SK-N-SH (cell line): ENCODE measurements at regions not wholly inside any gene's neighbourhood (a gene's known extent, or its start where the extent isn't known, plus 50 kb on each side); places are given as distances from the start of the nearest gene placed in this dataset.
"Not testable (repeated sequence)": the region's sequence is repeated elsewhere in the genome, so short reads cannot be mapped to it uniquely, and the experiment has no call there.

Experiments
- CTCF ChIA-PET: fragments of 300-600, 350-600 bp; formaldehyde crosslinking; extraction: SDS; loops from one replicate; lab custom pipeline; 2021; lab: Yijun Ruan, JAX
- POLR2A ChIA-PET: fragments of 350-600 bp; sonication (Branson Sonifier 250); formaldehyde crosslinking; extraction: SDS; loops from one replicate; lab custom pipeline; 2020; ENCODE audit warnings: antibody characterized with exemption, inconsistent platforms; lab: Yijun Ruan, JAX
- DNase-seq: peaks from one replicate; pipeline ENCODE4 v3.0.0; 2012
- H2AFZ ChIP-seq: fragments of 200-600 bp; sonication (generic); 2 replicates; pipeline ENCODE4 v1.8.1; 2016; ENCODE audit warnings: antibody characterized with exemption, mild to moderate bottlenecking, low read depth
- H3F3A ChIP-seq: fragments of 200-600 bp; sonication (generic); replicated peaks from 2 replicates; pipeline ENCODE3; 2016; ENCODE audit warnings: antibody characterized with exemption, mild to moderate bottlenecking; ENCODE audit not compliant: insufficient read depth
- H3K27ac ChIP-seq, 2 experiments: fragments of 200-500 bp in 1 of 2; fragments of 200-600 bp in 1 of 2; sonication (Bioruptor generic) in 1 of 2; sonication (generic), shearing (Covaris generic) in 1 of 2; 2 replicates each; pipeline versions ENCODE4 v1.5.1 to v1.6.1; 2014 to 2016; ENCODE audit warnings: low read depth in 2 of 2, inconsistent platforms in 1 of 2, low read length in 1 of 2, mild to moderate bottlenecking in 1 of 2, mixed read lengths in 1 of 2
- H3K27me3 ChIP-seq: fragments of 200-600 bp; sonication (generic), shearing (Covaris generic); 2 replicates; pipeline ENCODE4 v1.6.1; 2016; ENCODE audit warnings: mixed run types; ENCODE audit not compliant: insufficient read depth
- H3K36me3 ChIP-seq, 2 experiments: fragments of 200-500 bp in 1 of 2; fragments of 200-600 bp in 1 of 2; sonication (Bioruptor generic) in 1 of 2; sonication (generic) in 1 of 2; replicated peaks in 1 of 2; 2 replicates each; pipeline versions ENCODE3 to v1.5.1; 2014 to 2016; ENCODE audit warnings: low read length in 1 of 2, mild to moderate bottlenecking in 1 of 2; ENCODE audit not compliant: insufficient read depth in 2 of 2, control insufficient read depth in 1 of 2
- H3K4me1 ChIP-seq, 2 experiments: fragments of 200-500 bp in 1 of 2; fragments of 200-600 bp in 1 of 2; sonication (Bioruptor generic) in 1 of 2; sonication (generic), shearing (Covaris generic) in 1 of 2; 2 replicates each; pipeline versions ENCODE4 v1.5.1 to v1.6.1; 2014 to 2016; ENCODE audit warnings: low read depth in 1 of 2, low read length in 1 of 2, mixed run types in 1 of 2; ENCODE audit not compliant: insufficient read depth in 2 of 2, control insufficient read depth in 1 of 2
- H3K4me2 ChIP-seq: fragments of 200-600 bp; sonication (generic), shearing (Covaris generic); 2 replicates; pipeline ENCODE4 v1.6.1; 2017; ENCODE audit warnings: mixed run types
- H3K4me3 ChIP-seq, 2 experiments: fragments of 200-500 bp in 1 of 2; fragments of 200-600 bp in 1 of 2; sonication (Bioruptor generic) in 1 of 2; sonication (generic), shearing (Covaris generic) in 1 of 2; 2 replicates each; pipeline versions ENCODE4 v1.5.1 to v1.8.1; 2014 to 2016; ENCODE audit warnings: low read depth in 2 of 2, inconsistent platforms in 1 of 2, low read length in 1 of 2, mild to moderate bottlenecking in 1 of 2, mixed read lengths in 1 of 2, moderate library complexity in 1 of 2
- H3K79me2 ChIP-seq: fragments of 200-600 bp; sonication (generic); 2 replicates; pipeline ENCODE4 v1.8.1; 2017; ENCODE audit warnings: mild to moderate bottlenecking; ENCODE audit not compliant: insufficient read depth
- H3K9ac ChIP-seq: fragments of 200-600 bp; sonication (generic); 2 replicates; pipeline ENCODE4 v1.6.1; 2017; ENCODE audit warnings: mixed run types
- H3K9me2 ChIP-seq: fragments of 200-600 bp; sonication (generic); 2 replicates; pipeline ENCODE4 v1.6.1; 2017; ENCODE audit warnings: mixed run types
- H3K9me3 ChIP-seq: fragments of 200-600 bp; sonication (generic); 2 replicates; pipeline ENCODE4 v1.6.1; 2017; ENCODE audit warnings: mixed run types, mild to moderate bottlenecking, moderate library complexity
- H4K20me1 ChIP-seq: fragments of 200-600 bp; sonication (generic); 2 replicates; pipeline ENCODE4 v1.6.1; 2017; ENCODE audit warnings: mild to moderate bottlenecking, mixed run types; ENCODE audit not compliant: insufficient read depth
- ELF1 ChIP-seq: IDR thresholded peaks from 2 replicates; pipeline ENCODE4 v1.4.0; 2012
- EP300 ChIP-seq, 2 experiments: IDR thresholded peaks; 2 replicates each; pipeline versions ENCODE4 v1.4.0 to v1.6.1; 2012; ENCODE audit warnings: borderline replicate concordance in 1 of 2, low read depth in 1 of 2, low read length in 1 of 2
- FOSL2 ChIP-seq: IDR thresholded peaks from 2 replicates; pipeline ENCODE4 v1.4.0; 2012; ENCODE audit warnings: low read depth, mild to moderate bottlenecking, moderate library complexity, borderline replicate concordance
- FOXJ3 ChIP-seq: sonication (generic); formaldehyde crosslinking; IDR thresholded peaks from 2 replicates; pipeline ENCODE4 v1.5.1; 2020; ENCODE audit warnings: mild to moderate bottlenecking, missing genetic modification reagents
- FOXM1 ChIP-seq: IDR thresholded peaks from 2 replicates; pipeline ENCODE4 v1.4.0; 2012; ENCODE audit warnings: low read depth, mild to moderate bottlenecking
- GATA2 ChIP-seq: sonication (generic); formaldehyde crosslinking; IDR thresholded peaks from 2 replicates; pipeline ENCODE4 v1.5.0; 2020; ENCODE audit warnings: mild to moderate bottlenecking, missing genetic modification reagents
- NFIC ChIP-seq: IDR thresholded peaks from 2 replicates; pipeline ENCODE4 v1.4.0; 2012; ENCODE audit warnings: borderline replicate concordance
- POLR2AphosphoS5 ChIP-seq: IDR thresholded peaks from 2 replicates; pipeline ENCODE4 v1.6.1; 2012; ENCODE audit warnings: low read depth, low read length
- RCOR1 ChIP-seq: fragments of 150-350 bp; IDR thresholded peaks from 2 replicates; pipeline ENCODE4 v1.6.1; 2017; ENCODE audit warnings: antibody characterized with exemption, low read length
- SMC3 ChIP-seq: IDR thresholded peaks from 2 replicates; pipeline ENCODE4 v1.6.1; 2012; ENCODE audit warnings: low read depth, low read length, improper control_type of control experiment
- WGBS: methylation state at CpG from one replicate; pipeline ENCODE4 v1.1.6; 2017; ENCODE audit warnings: low lambda C conversion rate; 5-methylcytosine and 5-hydroxymethylcytosine counted together
- TF ChIP-seq, protein P1 (sequence below): fragments of 150-350 bp; IDR thresholded peaks from 2 replicates; pipeline ENCODE4 v1.6.1; 2017; ENCODE audit warnings: antibody characterized with exemption, low read length, low read depth, borderline replicate concordance
- TF ChIP-seq, protein P2 (sequence below): IDR thresholded peaks from 2 replicates; pipeline ENCODE4 v1.4.0; 2012; ENCODE audit warnings: low read depth, borderline replicate concordance
- TF ChIP-seq, protein P3 (sequence below): IDR thresholded peaks from 2 replicates; pipeline ENCODE4 v1.4.0; 2012; ENCODE audit warnings: low read depth, borderline replicate concordance
- TF ChIP-seq, protein P4 (sequence below): IDR thresholded peaks from 2 replicates; pipeline ENCODE4 v1.6.1; 2012; ENCODE audit warnings: mild to moderate bottlenecking, low read depth, low read length, moderate library complexity

DNA sequence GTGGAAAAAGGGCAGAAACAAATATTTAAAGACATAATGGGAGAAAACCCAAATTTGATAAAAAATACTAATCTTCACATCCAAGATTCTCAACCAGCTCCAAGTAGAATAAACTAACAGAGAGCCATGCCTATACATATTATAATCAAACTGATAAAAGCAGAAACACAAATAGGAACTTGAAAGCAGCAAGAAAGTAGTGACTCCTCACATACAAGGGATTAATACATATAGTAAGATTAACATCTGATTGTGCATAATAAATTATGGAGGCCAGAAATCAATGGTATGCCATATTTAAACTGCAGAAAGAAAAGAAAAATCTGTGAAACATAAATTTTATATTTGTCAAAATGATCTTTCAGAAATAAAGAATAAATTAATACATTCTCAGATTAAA is 454.3 kb upstream of the PCDH10 start:
- H3K4me2 ChIP-seq, result no peak overlapping the region
- H3K27ac ChIP-seq, result no peak overlapping the region
- H3K9me2 ChIP-seq, result no peaks in the 10 kb centered on the region; the same call in 1 of the 2 replicates
- no peak overlapping the region for H3K9ac ChIP-seq
- ChIA-PET POLR2A (no interaction called here), CTCF (no interaction called here)
- H2AFZ ChIP-seq, result no peak overlapping the region
- no peak for TF ChIP-seq POLR2AphosphoS5
- TF ChIP-seq, protein P1, sequence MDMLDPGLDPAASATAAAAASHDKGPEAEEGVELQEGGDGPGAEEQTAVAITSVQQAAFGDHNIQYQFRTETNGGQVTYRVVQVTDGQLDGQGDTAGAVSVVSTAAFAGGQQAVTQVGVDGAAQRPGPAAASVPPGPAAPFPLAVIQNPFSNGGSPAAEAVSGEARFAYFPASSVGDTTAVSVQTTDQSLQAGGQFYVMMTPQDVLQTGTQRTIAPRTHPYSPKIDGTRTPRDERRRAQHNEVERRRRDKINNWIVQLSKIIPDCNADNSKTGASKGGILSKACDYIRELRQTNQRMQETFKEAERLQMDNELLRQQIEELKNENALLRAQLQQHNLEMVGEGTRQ, result no peak
- TF ChIP-seq, protein P2, sequence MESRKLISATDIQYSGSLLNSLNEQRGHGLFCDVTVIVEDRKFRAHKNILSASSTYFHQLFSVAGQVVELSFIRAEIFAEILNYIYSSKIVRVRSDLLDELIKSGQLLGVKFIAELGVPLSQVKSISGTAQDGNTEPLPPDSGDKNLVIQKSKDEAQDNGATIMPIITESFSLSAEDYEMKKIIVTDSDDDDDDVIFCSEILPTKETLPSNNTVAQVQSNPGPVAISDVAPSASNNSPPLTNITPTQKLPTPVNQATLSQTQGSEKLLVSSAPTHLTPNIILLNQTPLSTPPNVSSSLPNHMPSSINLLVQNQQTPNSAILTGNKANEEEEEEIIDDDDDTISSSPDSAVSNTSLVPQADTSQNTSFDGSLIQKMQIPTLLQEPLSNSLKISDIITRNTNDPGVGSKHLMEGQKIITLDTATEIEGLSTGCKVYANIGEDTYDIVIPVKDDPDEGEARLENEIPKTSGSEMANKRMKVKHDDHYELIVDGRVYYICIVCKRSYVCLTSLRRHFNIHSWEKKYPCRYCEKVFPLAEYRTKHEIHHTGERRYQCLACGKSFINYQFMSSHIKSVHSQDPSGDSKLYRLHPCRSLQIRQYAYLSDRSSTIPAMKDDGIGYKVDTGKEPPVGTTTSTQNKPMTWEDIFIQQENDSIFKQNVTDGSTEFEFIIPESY, result no peak
- no peak for TF ChIP-seq FOSL2
- TF ChIP-seq, protein P3, sequence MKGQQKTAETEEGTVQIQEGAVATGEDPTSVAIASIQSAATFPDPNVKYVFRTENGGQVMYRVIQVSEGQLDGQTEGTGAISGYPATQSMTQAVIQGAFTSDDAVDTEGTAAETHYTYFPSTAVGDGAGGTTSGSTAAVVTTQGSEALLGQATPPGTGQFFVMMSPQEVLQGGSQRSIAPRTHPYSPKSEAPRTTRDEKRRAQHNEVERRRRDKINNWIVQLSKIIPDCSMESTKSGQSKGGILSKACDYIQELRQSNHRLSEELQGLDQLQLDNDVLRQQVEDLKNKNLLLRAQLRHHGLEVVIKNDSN, result no peak
- TF ChIP-seq ELF1, result no peak
- no peak for TF ChIP-seq FOXM1
- TF ChIP-seq EP300 (IDR thresholded peaks at IDR 0.05; ENCODE audit: borderline replicate concordance in 1 of 2, low read depth in 1 of 2, low read length in 1 of 2), result no peak
- no peak for TF ChIP-seq RCOR1
- no peak for TF ChIP-seq SMC3
- no peak for TF ChIP-seq NFIC
- TF ChIP-seq GATA2, result no peak
- TF ChIP-seq FOXJ3 (CRISPR knock-in tag), result no peak
- TF ChIP-seq, protein P4, sequence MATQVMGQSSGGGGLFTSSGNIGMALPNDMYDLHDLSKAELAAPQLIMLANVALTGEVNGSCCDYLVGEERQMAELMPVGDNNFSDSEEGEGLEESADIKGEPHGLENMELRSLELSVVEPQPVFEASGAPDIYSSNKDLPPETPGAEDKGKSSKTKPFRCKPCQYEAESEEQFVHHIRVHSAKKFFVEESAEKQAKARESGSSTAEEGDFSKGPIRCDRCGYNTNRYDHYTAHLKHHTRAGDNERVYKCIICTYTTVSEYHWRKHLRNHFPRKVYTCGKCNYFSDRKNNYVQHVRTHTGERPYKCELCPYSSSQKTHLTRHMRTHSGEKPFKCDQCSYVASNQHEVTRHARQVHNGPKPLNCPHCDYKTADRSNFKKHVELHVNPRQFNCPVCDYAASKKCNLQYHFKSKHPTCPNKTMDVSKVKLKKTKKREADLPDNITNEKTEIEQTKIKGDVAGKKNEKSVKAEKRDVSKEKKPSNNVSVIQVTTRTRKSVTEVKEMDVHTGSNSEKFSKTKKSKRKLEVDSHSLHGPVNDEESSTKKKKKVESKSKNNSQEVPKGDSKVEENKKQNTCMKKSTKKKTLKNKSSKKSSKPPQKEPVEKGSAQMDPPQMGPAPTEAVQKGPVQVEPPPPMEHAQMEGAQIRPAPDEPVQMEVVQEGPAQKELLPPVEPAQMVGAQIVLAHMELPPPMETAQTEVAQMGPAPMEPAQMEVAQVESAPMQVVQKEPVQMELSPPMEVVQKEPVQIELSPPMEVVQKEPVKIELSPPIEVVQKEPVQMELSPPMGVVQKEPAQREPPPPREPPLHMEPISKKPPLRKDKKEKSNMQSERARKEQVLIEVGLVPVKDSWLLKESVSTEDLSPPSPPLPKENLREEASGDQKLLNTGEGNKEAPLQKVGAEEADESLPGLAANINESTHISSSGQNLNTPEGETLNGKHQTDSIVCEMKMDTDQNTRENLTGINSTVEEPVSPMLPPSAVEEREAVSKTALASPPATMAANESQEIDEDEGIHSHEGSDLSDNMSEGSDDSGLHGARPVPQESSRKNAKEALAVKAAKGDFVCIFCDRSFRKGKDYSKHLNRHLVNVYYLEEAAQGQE, result no peak
- H3K36me3 ChIP-seq, result no peaks in the 10 kb centered on the region
- H3K27me3 ChIP-seq, result no peaks in the 10 kb centered on the region
- DNase-seq, result no peak
- no peaks in the 10 kb centered on the region for H3F3A ChIP-seq
- H3K9me3 ChIP-seq, result peaks cover 13% of the 10 kb centered on the region; the same call in 1 of the 2 replicates
- H3K4me1 ChIP-seq, result no peaks in the 10 kb centered on the region; a peak in 1 of 4 replicates
- no peak overlapping the region for H3K4me3 ChIP-seq
- no peaks in the 10 kb centered on the region for H4K20me1 ChIP-seq
- H3K79me2 ChIP-seq, result no peaks in the 10 kb centered on the region

DNA sequence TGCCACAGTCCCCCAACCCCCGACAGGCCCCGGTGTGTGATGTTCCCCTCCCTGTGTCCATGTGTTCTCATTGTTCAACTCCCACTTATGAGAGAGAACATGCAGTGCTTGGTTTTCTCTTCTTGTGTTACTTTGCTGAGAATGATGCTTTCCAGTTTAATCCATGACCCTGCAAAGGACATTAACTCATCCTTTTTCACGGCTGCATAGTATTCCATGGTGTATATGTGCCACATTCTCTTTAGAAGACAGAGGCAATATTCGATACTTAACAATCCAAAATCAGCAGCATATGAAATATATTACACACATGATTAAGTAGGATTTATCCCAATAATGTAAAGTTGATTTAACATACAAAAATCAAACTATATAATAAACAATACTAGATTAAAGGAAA is 451.6 kb upstream of the PCDH10 start:
- H3K4me3 ChIP-seq, DNase-seq, H3K36me3 ChIP-seq, H3K4me1 ChIP-seq, H3K9ac ChIP-seq, H3F3A ChIP-seq, POLR2A ChIA-PET, H3K79me2 ChIP-seq, CTCF ChIA-PET, H3K27ac ChIP-seq, H2AFZ ChIP-seq, H4K20me1 ChIP-seq, H3K27me3 ChIP-seq, H3K9me2 ChIP-seq, H3K4me2 ChIP-seq: not testable (repeated sequence)
- 36% methylated on average over 4 of the region's 4 CpGs for WGBS
- peaks cover 13% of the 10 kb centered on the region; the same call in 1 of the 2 replicates for H3K9me3 ChIP-seq
